GM19395 (cell line): ENCODE measurements at regions not wholly inside any gene's neighbourhood (a gene's known extent, or its start where the extent isn't known, plus 50 kb on each side); places are given as distances from the start of the nearest gene placed in this dataset.
"Not testable (repeated sequence)": the region's sequence is repeated elsewhere in the genome, so short reads cannot be mapped to it uniquely, and the experiment has no call there.

Source experiments
- ATAC-seq: cut with Tn5 transposase; IDR thresholded peaks from one replicate; pipeline ENCODE4 v1.9.1; 2021; ENCODE audit warnings: mild to moderate bottlenecking, moderate library complexity; ENCODE audit not compliant: unreplicated experiment

- ATAC-seq: no peak
Observed at GRCh38 chr16:63129411-63130125, 1093.3 kb upstream of the CDH8 start.

GRCh38 chr16:63119905-63120304 is 1083.7 kb upstream of the CDH8 start:
- ATAC-seq: not testable (repeated sequence)

GRCh38 chr16:63100082-63100481 is 1063.8 kb upstream of the CDH8 start:
- ATAC-seq: no peak

- ATAC-seq: no peak
Observed at GRCh38 chr16:63096857-63097256, 1060.6 kb upstream of the CDH8 start.

- no peak for ATAC-seq
Observed at GRCh38 chr16:63092736-63093135, 1056.5 kb upstream of the CDH8 start.

GRCh38 chr16:63082101-63082500 is 1045.9 kb upstream of the CDH8 start:
- ATAC-seq: no peak

GRCh38 chr16:63080746-63081145 is 1044.5 kb upstream of the CDH8 start:
- ATAC-seq: no peak

GRCh38 chr16:63069047-63069446 is 1032.8 kb upstream of the CDH8 start:
- ATAC-seq: no peak

- ATAC-seq: no peak
Observed at GRCh38 chr16:63067141-63067540, 1030.9 kb upstream of the CDH8 start.

- ATAC-seq: no peak
Observed at GRCh38 chr16:63066552-63066951, 1030.3 kb upstream of the CDH8 start.

GRCh38 chr16:63061319-63061718 is 1025.1 kb upstream of the CDH8 start:
- no peak for ATAC-seq

- no peak for ATAC-seq
Observed at GRCh38 chr16:63059676-63060075, 1023.4 kb upstream of the CDH8 start.

- no peak for ATAC-seq
Observed at GRCh38 chr16:63057341-63057740, 1021.1 kb upstream of the CDH8 start.

GRCh38 chr16:63050391-63050790 is 1014.2 kb upstream of the CDH8 start:
- ATAC-seq: no peak

GRCh38 chr16:63038397-63039106 is 1002.3 kb upstream of the CDH8 start:
- ATAC-seq: no peak

GRCh38 chr16:63037761-63038396 is 1001.6 kb upstream of the CDH8 start:
- no peak for ATAC-seq

- no peak for ATAC-seq
Observed at GRCh38 chr16:63018581-63019223, 982.5 kb upstream of the CDH8 start.

GRCh38 chr16:63008688-63009087 is 972.5 kb upstream of the CDH8 start:
- no peak for ATAC-seq

- no peak for ATAC-seq
Observed at GRCh38 chr16:63005356-63005755, 969.1 kb upstream of the CDH8 start.

GRCh38 chr16:62989480-62989879 is 953.2 kb upstream of the CDH8 start:
- no peak for ATAC-seq

- no peak for ATAC-seq
Observed at GRCh38 chr16:62985722-62986121, 949.5 kb upstream of the CDH8 start.

GRCh38 chr16:62978451-62978850 is 942.2 kb upstream of the CDH8 start:
- no peak for ATAC-seq
